Right lobe of liver (tissue), 4 donors: ENCODE measurements at regions not wholly inside any gene's neighbourhood (a gene's known extent, or its start where the extent isn't known, plus 50 kb on each side); places are given as distances from the start of the nearest gene placed in this dataset.

Source experiments
- POLR2A ChIP-seq: fragments of 450-650 bp; IDR thresholded peaks from one replicate; pipeline ENCODE4 v1.6.1; 2017; ENCODE audit warnings: antibody characterized with exemption, mild to moderate bottlenecking
- TF ChIP-seq, protein P1 (sequence below), 4 donors: fragments of 200-600 bp in 3 of 4; fragments of 450-650 bp in 1 of 4; IDR thresholded peaks; one replicate each; pipeline versions ENCODE4 v1.5.1 to v1.8.0; 2016 to 2022; ENCODE audit warnings: antibody characterized with exemption in 4 of 4, mild to moderate bottlenecking in 2 of 4
- donor health status: DM: no; HTN: no; CAD: no.
- donor health status: DM: no; HTN: no; CAD: no.
- donor health status: DM: no; HTN: yes; CAD: no.

DNA sequence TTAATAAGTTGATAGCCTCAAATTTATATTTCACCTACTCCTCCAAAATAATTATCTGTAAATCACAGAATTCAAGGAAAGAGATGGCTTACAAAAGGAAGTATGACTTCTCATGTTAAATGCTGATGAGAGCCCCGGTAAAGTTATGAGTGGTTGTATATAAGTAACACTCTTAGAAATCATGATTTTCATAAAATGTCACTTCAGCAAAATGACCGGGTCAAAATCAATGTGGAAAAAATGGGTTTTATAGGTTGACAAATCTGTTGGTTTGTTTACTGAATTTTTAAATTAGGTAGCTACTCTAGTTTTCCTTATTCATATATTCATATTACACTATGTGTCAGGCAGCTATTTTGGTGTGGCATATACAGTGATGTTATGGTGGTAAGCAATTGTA, 1131.0 kb downstream of the TAF11L14 start:
- TF ChIP-seq POLR2A: no peak
- TF ChIP-seq, protein P1, sequence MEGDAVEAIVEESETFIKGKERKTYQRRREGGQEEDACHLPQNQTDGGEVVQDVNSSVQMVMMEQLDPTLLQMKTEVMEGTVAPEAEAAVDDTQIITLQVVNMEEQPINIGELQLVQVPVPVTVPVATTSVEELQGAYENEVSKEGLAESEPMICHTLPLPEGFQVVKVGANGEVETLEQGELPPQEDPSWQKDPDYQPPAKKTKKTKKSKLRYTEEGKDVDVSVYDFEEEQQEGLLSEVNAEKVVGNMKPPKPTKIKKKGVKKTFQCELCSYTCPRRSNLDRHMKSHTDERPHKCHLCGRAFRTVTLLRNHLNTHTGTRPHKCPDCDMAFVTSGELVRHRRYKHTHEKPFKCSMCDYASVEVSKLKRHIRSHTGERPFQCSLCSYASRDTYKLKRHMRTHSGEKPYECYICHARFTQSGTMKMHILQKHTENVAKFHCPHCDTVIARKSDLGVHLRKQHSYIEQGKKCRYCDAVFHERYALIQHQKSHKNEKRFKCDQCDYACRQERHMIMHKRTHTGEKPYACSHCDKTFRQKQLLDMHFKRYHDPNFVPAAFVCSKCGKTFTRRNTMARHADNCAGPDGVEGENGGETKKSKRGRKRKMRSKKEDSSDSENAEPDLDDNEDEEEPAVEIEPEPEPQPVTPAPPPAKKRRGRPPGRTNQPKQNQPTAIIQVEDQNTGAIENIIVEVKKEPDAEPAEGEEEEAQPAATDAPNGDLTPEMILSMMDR (IDR thresholded peaks at IDR 0.05): no peak
